LNCaP clone FGC (cell line): ENCODE measurements at regions not wholly inside any gene's neighbourhood (a gene's known extent, or its start where the extent isn't known, plus 50 kb on each side); places are given as distances from the start of the nearest gene placed in this dataset.
A peak's percentile ranks its signal among the peaks of the same experiment; 100 is the strongest.

Source experiments
- DNase-seq: peaks from one replicate; pipeline ENCODE4 v3.0.0-alpha.2; 2011; ENCODE audit warnings: low read depth
- H3K4me3 ChIP-seq: 2 replicates; pipeline ENCODE4 v1.5.1; 2011; ENCODE audit warnings: mild to moderate bottlenecking, low read depth, low read length, control low read depth
- TF ChIP-seq, protein P1 (sequence below): IDR thresholded peaks from 2 replicates; pipeline ENCODE4 v1.5.1; 2012; ENCODE audit warnings: mild to moderate bottlenecking; ENCODE audit not compliant: control insufficient read depth, insufficient read depth; ENCODE audit errors: extremely low read depth

DNA sequence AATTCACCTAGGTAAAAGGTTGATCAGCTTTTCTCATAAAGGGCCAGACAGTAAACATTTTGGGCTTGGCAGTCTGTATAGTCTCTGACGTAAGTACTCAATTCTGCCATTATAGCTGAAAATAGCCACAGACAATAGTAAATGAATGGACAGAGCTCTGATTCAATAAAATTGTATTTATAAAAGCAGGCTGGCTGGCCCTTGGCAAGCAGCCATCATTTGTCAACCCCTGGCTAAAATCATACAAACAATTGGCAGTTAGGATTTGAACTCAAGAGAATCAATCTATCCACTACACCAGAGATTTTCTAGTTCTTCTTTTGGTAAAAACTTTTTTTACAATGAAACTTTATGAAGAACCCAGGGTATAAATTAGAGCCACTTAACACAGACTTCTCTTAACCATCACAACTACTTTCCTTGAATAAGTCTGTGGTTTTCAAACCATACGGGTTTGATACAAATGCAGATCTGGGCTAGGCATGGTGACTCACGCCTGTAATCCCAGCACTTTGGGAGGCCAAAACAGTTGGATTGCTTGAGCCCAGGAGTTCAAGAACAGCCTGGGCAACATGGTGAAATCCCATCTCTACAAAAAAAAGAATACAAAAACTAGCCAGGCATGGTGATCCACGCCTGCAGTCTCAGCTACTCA lies 124.5 kb downstream of the SLC16A9 start:
- H3K4me3 ChIP-seq = no peak overlapping the region
- TF ChIP-seq, protein P1, sequence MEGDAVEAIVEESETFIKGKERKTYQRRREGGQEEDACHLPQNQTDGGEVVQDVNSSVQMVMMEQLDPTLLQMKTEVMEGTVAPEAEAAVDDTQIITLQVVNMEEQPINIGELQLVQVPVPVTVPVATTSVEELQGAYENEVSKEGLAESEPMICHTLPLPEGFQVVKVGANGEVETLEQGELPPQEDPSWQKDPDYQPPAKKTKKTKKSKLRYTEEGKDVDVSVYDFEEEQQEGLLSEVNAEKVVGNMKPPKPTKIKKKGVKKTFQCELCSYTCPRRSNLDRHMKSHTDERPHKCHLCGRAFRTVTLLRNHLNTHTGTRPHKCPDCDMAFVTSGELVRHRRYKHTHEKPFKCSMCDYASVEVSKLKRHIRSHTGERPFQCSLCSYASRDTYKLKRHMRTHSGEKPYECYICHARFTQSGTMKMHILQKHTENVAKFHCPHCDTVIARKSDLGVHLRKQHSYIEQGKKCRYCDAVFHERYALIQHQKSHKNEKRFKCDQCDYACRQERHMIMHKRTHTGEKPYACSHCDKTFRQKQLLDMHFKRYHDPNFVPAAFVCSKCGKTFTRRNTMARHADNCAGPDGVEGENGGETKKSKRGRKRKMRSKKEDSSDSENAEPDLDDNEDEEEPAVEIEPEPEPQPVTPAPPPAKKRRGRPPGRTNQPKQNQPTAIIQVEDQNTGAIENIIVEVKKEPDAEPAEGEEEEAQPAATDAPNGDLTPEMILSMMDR = no peak
- DNase-seq = peak; percentile 61

DNA sequence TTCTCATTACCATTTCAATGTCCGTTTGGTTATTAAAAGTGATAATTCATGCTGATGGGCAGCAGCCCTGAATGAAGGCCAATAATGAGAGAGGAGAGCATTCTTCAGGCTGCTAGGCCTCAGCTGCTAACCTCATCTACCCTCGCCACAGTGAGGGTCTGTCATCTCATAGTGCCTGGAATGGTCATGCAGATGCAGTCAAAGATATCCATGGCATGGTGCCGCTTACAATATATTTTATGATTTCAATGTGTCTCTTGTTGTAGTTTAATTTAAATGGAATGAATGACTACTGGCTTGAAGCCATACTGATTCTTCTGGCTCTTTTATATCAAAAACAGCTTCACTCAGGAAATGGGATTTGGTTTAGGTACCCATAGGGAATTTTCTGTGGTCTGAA lies 126.9 kb downstream of the SLC16A9 start:
- TF ChIP-seq, protein P1 = no peak
- no peak for DNase-seq
- no peak overlapping the region for H3K4me3 ChIP-seq

DNA sequence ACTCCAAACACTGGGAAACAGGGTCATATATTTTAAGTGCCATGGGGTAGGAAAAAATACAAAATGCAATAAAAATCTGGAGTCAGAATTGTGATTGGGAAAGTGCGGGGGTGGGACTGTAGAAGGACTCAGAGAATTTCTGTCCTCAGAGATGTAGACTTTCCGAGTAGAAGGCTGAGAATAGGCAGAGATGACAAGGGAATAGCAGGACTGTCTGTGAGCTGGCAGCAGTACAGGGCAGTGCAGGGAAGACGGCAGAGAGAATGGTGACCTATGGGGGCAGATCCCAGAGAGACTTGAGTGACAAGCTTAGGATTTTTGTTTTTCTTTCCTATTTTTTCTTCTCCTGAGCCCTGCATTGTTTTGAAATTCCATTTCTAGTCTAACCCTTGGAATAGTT lies 127.6 kb downstream of the SLC16A9 start:
- no peak overlapping the region for H3K4me3 ChIP-seq
- no peak for DNase-seq
- TF ChIP-seq, protein P1 = no peak

DNA sequence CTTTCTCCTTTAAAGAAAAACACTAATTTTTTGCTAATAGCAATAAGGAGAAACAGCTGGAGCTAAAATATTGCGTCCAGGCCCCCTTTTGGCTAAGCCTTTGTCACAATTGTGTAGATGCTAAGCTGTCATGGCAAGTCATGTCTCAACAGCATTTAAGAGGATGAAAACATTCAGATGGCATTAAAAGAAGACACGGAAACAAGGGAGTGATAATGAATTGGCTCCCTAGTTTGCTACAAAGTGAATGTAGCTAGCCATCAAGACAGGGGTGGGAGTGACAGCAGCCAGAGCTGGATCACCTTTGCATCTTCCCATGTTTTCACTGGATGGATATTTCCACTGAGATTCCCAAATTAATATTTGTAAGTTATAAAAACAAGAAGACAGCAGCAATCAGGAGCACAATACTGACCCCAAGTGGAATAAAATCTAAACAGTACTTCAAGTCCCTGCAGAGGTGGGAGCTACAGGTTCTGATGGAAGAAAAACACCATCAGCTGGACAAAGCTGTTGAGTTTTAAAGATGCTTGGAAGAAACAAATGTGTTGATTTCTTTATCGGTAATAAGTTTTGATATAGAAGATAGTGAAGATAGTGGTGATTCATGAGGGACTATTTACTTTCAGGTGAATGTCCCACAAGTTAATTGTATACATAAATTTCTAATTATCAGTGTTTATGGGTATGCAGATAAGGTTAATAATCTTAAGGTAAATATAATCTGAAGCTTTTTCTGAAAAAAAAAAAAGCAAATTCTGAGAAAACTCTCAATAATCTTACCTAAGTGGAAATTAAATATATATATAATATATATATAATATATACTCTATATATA lies 129.4 kb downstream of the SLC16A9 start:
- no peak overlapping the region for H3K4me3 ChIP-seq
- peak; percentile 46 for DNase-seq
- TF ChIP-seq, protein P1 = peak; percentile 71

DNA sequence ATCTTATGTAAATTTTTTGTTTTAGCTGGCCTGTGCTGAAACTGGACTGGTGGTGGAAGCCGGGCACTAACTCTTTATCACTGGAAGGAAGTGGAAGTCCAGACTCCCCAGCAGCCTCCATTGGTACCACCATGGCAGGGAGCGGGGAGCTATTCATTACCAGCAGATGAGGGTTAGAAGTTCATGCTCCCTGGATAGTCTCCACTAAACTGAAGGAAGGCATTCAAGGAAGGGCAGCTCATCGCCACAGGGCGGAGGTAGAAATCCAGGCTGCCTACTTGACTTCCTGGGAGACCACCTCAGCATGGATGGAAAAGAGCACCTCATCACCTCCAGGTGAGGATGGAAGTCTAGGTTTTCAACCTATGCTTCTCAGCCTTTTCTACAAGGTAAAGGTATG lies 130.9 kb downstream of the SLC16A9 start:
- no peak for DNase-seq
- TF ChIP-seq, protein P1 = no peak
- no peak overlapping the region for H3K4me3 ChIP-seq

DNA sequence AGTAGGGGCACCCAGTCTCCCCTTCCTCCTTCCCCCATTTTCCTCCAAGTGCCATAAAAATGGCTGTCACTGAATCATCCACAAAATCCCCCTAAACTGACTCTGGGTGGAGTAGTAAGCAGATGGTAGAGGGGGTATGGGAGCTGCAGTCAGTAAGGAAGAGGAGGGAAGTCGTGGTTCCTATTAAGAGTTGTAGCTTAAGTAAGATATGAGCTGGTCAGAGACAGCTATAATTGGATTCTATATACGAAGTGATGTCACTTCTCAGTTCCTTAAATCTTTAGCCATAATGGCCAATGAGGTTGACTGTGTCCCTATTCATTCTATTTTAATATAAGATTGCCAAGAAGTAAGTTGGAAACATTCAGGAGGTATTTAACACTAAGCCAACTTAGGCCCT lies 131.7 kb downstream of the SLC16A9 start:
- TF ChIP-seq, protein P1 = no peak
- no peak overlapping the region for H3K4me3 ChIP-seq
- no peak for DNase-seq

DNA sequence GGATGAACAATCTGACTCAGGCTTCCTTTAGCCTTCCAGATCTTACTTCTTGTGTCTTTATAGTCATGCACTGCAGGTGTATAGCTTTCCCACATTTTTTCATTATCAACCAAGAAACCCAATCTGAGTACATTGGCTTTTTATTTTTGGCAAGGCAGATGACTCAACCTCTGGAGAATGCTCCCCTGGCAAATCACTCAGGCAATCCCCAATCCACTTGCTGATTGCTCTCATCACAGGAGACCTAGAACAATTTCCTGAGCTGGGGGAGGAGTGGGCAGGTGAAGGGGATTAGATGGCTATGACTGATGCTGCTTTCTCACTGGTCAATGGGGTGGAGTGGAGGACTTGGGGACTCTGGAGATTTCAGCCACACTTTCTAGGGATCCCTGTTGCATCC lies 134.4 kb downstream of the SLC16A9 start:
- no peak for DNase-seq
- TF ChIP-seq, protein P1 = no peak
- no peak overlapping the region for H3K4me3 ChIP-seq
